ENCODE measurements at regions not wholly inside any gene's neighbourhood (a gene's known extent, or its start where the extent isn't known, plus 50 kb on each side); places are given as distances from the start of the nearest gene placed in this dataset.

DNA sequence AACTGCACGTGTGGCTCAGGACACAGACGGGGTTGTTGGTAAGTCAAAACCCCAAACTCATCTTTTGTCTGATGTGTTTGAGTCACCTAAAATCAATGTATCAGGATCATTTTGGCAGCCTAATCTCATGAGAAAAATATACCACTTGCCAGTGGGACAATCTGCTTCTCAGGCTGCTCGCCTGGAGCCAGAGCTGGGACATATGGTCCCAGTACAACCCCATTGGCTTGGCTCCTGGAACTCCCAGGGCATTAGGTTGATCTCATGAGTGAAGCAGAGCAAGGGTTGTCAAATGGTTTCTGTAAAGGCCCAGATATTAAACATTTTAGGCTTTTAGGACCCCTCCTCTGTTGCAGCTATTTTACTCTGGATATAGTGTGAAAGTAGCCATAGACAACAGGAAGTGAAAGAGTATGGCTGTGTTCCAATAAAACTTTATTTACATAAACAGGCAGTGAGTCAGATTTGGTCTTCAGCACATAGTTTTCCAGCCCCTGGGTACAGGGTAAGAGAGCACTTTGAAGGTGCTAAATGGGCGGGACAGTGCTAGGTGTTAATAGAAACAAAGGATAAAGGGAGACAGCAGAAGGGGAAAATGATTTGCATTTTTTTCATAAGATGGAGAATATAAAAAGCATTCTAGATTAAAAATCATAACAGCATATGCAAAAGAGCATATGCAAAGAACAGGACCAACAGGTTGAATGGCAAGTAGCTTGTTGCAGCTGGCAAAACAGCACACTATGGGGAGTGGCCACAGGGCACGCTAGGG lies 290.8 kb downstream of the KCNS3 start:
- intact Hi-C loops (cut with DNase I): no loop called here
- no peaks in the 10 kb centered on the region for H3K9me3 ChIP-seq
- 63 to 68% methylated on average over 4 of the region's 5 CpGs for WGBS, 2 donors
- H3K4me3 ChIP-seq: no peak overlapping the region
- H3K27me3 ChIP-seq: peaks cover 0 to 15% (median 0%) of the 10 kb centered on the region in 4 donors
- no peaks in the 10 kb centered on the region for H3K36me3 ChIP-seq
- no peak overlapping the region for H3K27ac ChIP-seq
- DNase-seq: no peak
- peaks cover 0 to 9% (median 0%) of the 10 kb centered on the region in 3 donors for H3K4me1 ChIP-seq
- no peak for TF ChIP-seq POLR2A (IDR thresholded peaks at IDR 0.05)
- TF ChIP-seq, protein P1, sequence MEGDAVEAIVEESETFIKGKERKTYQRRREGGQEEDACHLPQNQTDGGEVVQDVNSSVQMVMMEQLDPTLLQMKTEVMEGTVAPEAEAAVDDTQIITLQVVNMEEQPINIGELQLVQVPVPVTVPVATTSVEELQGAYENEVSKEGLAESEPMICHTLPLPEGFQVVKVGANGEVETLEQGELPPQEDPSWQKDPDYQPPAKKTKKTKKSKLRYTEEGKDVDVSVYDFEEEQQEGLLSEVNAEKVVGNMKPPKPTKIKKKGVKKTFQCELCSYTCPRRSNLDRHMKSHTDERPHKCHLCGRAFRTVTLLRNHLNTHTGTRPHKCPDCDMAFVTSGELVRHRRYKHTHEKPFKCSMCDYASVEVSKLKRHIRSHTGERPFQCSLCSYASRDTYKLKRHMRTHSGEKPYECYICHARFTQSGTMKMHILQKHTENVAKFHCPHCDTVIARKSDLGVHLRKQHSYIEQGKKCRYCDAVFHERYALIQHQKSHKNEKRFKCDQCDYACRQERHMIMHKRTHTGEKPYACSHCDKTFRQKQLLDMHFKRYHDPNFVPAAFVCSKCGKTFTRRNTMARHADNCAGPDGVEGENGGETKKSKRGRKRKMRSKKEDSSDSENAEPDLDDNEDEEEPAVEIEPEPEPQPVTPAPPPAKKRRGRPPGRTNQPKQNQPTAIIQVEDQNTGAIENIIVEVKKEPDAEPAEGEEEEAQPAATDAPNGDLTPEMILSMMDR (IDR thresholded peaks at IDR 0.05): no peak

DNA sequence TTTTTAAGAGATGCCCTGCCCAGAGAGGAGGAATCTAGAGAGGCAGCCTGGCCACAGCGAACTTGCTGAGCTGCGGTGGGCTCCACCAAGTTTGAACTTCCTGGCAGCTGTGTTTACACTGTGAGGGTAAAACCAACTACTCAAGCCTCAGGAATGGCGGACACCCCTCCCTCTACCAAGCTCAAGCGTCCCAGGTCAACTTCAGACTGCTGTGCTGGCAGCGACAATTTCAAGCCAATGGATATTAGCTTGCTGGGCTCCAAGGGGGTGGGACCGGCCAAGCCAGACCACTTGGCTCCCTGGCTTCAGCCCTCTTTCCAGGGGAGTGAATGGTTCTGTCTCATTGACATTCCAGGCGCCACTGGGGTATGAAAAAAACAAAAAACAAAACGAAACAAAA lies 289.4 kb downstream of the KCNS3 start:
- WGBS, 2 donors: 67% methylated on average over 4 of the region's 8 CpGs; no CpG with 5 or more reads in 1 of the 2 donors

DNA sequence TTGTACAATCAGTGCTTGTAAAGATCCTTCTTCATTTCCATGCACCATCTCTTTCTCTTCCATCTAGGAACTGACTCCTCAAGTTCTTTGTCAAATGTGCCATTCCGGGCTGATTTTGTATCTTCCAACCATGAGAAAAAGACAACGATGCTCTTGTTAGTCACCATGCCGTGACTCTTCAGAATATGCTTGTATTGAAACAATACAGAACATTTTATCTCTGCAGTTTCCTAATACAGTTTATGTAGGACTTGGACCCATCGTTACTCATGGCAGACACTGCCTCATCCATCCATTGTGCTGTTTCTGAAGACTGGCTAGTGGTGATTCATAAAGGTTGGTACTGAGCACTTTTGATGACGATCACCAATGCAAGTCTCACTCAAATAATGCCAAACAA lies 283.2 kb downstream of the KCNS3 start:
- Histone ChIP-seq H3K4me1 (no peaks in the 10 kb centered on the region), H3K36me3 (no peaks in the 10 kb centered on the region), H3K4me3 (no peak overlapping the region), H3K27me3 (no peaks in the 10 kb centered on the region), H3K27ac (no peak overlapping the region), H3K9me3 (no peaks in the 10 kb centered on the region)
- 91% methylated on average over 5 of the region's 5 CpGs for WGBS, 2 donors
- intact Hi-C loops (cut with DNase I): no loop called here
- DNase-seq: no peak
- TF ChIP-seq, protein P1 (IDR thresholded peaks at IDR 0.05): no peak
- no peak for TF ChIP-seq POLR2A (IDR thresholded peaks at IDR 0.05)

More for the DNA sequence above, 289.4 kb downstream of the KCNS3 start:
- H3K4me1 ChIP-seq: peaks cover 0 to 9% (median 0%) of the 10 kb centered on the region in 3 donors
- DNase-seq: no peak
- no peaks in the 10 kb centered on the region for H3K36me3 ChIP-seq
- H3K27ac ChIP-seq: no peak overlapping the region
- H3K27me3 ChIP-seq: peaks cover 0 to 15% (median 0%) of the 10 kb centered on the region in 4 donors
- TF ChIP-seq POLR2A (IDR thresholded peaks at IDR 0.05): no peak
- TF ChIP-seq, protein P1 (IDR thresholded peaks at IDR 0.05): no peak
- no peak overlapping the region for H3K4me3 ChIP-seq
- intact Hi-C loops (cut with DNase I): no loop called here
- H3K9me3 ChIP-seq: no peaks in the 10 kb centered on the region

DNA sequence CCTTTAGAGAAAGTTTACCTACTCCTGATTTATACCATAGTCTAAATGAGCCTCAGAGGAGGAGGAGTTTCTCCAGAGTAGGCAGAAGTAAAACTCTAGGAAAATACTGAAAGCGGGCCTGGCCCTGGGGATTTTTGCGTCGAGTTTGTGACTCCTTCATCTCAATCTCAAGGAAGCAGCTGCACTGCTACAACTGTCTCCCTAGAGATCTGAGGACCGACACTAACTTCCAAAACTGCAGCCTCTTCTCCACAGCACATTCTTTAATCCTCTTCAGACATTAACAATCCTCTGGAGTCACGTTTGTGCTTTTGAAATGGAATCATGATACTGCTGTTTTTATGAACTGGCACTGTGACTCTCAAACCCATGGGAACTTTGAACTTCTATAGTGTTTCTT lies 281.4 kb downstream of the KCNS3 start:
- WGBS, 2 donors: 60 to 70% methylated on average over 5 of the region's 5 CpGs
- Histone ChIP-seq H3K4me3 (no peak overlapping the region), H3K9me3 (no peaks in the 10 kb centered on the region), H3K4me1 (peaks cover 0 to 4% (median 0%) of the 10 kb centered on the region in 3 donors), H3K27me3 (no peaks in the 10 kb centered on the region), H3K36me3 (no peaks in the 10 kb centered on the region), H3K27ac (no peak overlapping the region)
- no peak for DNase-seq
- no peak for TF ChIP-seq POLR2A (IDR thresholded peaks at IDR 0.05)
- TF ChIP-seq, protein P1 (IDR thresholded peaks at IDR 0.05): no peak
- intact Hi-C loops (cut with DNase I): no loop called here

DNA sequence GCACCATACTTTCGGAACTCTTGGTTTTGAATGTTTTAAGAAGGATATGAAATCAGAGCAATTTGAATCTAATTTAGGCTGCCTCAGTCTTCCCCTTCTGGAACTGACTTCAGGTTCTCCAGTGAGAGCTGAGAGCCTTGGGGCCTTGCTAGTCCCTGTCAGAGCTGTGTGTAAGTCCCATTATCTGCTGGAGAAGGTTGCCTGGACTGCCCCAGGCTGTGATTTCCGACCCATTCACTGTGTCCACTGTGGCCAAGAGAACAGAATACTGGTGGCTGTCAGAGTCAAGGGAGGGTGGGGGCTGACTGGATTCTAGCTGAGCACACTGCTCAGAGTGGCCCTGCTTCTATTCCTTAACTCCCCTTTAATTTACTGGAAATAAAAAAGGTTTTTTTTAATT lies 278.0 kb downstream of the KCNS3 start:
- WGBS, 2 donors: 63 to 79% methylated on average over 1 to 2 of the region's 2 CpGs
- H3K9me3 ChIP-seq: no peaks in the 10 kb centered on the region
- no peak overlapping the region for H3K4me3 ChIP-seq
- intact Hi-C loops (cut with DNase I): no loop called here
- no peak overlapping the region for H3K27ac ChIP-seq
- no peak for DNase-seq
- peaks cover 0 to 18% (median 0%) of the 10 kb centered on the region in 3 donors for H3K4me1 ChIP-seq
- TF ChIP-seq, protein P1 (IDR thresholded peaks at IDR 0.05): no peak
- no peak for TF ChIP-seq POLR2A (IDR thresholded peaks at IDR 0.05)
- peaks cover 0 to 3% (median 0%) of the 10 kb centered on the region in 4 donors for H3K27me3 ChIP-seq
- no peaks in the 10 kb centered on the region for H3K36me3 ChIP-seq

Data from esophagus squamous epithelium (tissue), 5 donors.